Limb (tissue), 2 donors: ENCODE measurements at regions not wholly inside any gene's neighbourhood (a gene's known extent, or its start where the extent isn't known, plus 50 kb on each side); places are given as distances from the start of the nearest gene placed in this dataset.

Source experiments
- DNase-seq, 2 donors: peaks; one replicate each; pipeline ENCODE4 v3.0.0-alpha.2; 2016; ENCODE audit errors: extremely low spot score in 2 of 2

- no peak for DNase-seq
Measured at GRCh38 chr12:89760783-89761182, 52.1 kb upstream of the ATP2B1 start.
